ENCODE measurements at regions not wholly inside any gene's neighbourhood (a gene's known extent, or its start where the extent isn't known, plus 50 kb on each side); places are given as distances from the start of the nearest gene placed in this dataset.

DNA sequence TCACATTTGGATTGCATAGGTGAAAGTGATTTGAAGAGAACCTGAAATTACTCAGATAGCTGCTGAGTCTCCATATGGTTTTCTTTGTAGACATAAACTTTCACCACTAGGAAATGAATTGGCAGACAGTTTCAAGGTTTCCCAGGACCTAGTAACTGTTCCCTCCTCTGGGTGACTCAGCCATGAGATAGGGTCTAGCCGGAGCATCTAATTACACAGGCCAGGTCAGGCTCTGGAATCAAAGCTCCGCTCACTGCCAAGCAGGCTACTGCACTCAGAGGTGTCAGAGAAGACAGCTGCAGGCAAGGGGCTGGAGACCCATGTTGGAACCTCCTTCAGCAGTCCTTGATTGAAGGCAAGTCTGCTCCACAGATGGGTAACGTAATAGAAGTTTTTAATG lies 429.2 kb downstream of the TNS1 start:
- DNase-seq: no peak

DNA sequence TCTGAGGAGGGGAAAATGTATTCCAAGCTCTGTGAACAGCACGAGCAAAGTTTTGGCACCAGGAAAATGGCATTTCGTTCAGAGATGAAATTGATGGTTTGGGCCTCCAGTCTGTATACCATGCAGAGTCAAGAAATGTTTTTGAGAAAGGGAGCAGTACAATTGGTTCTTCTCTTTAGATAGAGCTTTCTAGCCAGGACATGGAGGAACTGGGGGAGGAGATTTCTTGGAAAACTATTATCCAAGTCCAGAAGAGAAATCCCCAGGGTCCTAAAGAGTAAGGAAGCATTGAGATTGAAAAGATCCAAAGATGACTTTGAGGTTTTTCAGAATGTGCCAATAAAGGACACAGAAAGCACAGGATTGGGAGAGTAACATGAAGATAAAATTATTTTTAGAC lies 432.4 kb downstream of the TNS1 start:
- DNase-seq: no peak

DNA sequence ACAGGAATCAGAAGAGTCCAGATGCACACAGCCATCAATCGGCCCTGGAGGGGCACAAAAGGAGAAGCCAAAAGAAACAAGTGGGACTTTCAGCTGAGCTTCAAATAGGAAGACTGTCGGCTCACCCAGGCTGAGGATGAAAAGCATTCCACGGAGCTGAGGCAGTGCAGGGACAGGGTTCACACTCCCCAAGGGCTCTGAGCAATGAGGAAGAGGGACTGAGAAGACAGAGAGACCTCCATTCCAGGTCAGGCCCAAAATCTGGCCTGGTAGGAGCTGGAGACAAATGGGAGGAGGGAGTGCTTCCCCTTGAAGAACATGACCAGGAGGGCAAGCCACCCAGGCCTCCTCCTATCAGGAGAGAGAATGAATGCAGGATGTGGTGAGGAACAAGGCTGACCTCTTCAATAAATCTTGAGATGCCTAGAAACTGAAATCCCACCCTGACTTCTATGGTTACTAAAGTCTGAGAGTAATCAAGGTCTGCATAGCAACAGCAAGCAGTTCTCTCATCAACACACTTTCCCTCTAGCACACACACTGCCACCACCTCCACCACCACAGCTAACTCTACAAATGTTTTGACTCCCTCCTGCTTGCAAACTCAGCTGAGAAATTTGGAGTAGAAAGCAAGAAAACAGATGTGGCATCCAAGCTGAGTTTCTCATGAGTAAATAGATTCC lies 434.4 kb downstream of the TNS1 start:
- DNase-seq: no peak

DNA sequence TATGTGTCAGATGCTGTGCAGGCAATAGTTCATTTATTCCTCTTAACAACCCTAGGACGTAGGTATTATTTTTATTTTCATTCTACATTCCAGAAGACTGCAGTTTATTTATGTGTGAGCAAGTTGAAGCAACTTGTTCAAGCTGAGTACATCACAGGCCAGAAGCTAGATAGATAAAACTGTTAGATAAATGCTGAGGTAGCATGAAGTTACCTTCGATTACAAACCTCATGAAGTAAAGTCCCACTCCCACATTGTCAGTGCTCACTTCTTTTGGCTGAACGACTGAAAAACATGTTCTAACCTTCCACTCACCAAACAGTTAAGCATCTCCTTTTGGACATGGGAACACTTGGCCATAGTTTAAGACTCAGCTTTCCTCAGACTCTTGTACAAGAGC lies 439.2 kb downstream of the TNS1 start:
- DNase-seq: no peak

DNA sequence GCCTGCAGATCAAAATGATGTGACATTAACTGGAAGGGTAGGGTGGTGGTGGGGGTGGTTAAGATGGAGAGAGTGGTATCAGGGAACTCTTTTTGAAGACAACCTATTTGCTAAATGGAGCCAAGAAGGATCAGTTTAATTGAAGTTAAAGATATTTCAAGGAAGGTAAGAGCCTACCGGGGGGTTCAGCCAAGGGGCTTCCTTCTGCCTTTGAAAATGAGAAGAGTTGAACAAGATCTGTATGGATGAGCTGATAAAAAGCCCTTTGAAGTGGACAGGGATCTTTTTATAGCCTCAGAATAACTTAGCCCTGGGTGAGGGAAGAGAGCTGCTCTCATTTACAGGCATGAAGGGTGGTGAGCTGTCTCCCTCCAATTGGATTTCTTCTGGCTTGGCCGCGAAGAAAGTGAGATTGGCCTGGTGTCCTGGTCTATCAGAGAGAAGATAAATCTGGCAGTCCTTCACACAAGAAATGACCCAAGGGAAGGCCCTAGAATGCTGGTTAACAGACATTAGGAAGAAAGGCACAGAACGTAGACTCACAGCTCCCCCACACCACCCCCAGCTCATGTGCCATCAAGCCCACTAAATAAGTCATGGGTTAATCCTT lies 439.8 kb downstream of the TNS1 start:
- no peak for DNase-seq

DNA sequence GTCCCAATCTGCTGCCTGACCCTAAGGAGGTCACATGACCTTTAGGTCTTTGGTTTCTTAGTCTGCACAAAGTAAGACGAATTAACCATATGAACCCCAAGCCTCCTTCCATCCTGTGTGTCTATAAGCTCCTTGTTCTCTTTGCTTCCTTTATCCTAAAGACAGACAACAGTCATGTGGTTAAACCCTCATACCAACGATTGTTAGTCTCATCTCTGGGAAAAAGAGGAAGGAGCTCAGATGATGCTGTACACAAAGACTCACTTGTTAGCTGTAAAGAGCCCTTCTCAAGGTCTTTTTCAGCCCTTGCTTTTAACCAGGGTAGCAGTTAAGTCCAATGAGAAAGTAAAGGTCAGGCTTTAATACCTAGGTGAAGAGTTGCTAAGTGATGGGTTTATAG lies 443.7 kb downstream of the TNS1 start:
- DNase-seq: no peak

DNA sequence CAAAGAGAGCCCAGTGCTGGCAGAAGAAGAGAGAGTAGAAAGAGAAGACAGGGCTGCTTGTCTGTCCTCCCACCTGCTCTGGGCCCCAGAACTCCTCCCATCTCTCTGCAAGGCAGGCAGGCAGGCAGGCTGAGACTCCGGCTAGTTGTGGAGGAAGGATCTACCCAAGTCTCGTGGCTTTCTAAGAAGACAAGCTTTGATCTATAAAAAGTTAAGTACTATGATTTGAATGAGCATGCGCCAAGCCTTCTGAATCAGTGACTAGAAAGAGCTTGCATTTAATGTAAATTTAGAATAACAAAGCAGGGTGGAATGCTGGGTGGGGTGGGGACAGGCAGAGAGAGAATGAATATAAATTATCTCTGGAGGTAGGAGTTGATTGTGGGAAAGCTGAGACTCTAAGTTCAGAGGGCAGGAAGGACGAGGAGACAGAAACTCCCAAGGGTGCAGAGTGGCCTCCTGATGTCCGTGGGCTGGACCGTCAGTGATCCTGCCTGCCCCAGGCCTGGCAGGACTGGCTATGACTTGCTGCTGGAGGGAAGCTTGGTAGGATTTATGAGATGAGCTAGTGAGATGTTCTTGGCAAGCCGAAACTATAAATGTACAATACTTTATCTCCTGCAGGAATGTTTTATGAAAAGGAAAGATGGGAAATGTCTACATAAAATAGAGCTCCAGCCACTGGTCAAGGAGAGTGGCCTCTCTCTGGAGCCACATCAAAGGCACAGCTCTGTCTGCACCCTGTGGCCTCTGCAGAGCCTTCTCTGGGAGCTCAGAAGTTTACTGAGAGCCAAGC lies 447.5 kb downstream of the TNS1 start:
- no peak for DNase-seq

DNA sequence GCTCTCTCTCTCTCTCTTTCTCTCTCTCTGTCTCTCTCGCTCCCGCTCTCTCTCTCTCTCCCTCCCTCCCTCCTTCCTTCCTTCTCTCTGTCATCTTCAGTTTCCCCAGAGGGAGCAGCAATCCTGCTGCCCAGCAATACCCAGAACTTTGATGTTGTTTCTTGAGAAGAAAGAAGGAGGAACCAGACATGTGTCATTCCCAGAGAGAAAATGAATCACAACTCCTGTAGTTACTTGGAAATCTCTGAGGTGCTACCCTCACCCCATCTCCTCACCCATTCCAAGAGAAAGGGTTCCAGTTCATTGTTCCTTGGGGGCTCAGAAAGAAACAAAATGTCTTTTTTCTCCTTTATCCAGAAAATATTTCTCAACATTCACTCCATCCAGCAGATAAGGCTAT lies 449.1 kb downstream of the TNS1 start:
- DNase-seq: no peak

DNA sequence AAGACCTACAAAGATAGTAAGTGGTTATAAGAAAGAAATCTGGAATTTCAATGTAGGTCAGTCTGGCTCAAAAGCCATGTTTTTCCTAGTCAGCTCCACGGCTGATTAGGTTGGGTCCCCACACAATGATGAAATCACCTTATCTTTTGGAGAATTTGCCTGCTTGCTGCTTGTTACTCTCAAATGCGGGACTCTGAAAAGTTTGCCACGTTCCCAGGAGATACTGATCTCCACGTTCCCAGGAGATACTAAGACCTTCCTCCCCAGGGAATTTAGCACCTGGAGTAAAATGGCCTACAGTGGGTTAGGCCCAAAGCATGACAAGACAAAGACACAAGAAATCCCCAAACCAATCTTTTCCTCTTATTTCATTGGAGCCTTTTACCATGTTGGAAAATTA lies 449.6 kb downstream of the TNS1 start:
- no peak for DNase-seq

DNA sequence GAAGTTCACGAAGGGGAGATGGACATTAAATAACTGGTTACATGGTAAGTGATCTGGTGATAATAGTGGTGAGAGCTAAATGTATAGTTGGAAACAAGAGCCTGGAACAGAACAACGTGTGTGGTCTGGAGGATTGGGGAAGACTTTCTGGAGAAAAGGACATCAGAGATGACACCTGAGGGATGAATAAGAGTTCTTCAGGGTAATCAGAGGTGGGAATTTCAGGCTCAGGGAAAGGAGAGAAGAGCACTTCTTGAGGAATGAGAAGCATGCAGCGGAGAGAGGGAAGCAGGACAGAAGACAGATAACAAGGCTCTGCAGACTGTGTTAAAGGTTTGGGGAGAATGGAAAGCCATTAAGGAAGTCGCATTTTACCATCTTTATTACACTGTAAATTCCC lies 450.7 kb downstream of the TNS1 start:
- DNase-seq: no peak

DNA sequence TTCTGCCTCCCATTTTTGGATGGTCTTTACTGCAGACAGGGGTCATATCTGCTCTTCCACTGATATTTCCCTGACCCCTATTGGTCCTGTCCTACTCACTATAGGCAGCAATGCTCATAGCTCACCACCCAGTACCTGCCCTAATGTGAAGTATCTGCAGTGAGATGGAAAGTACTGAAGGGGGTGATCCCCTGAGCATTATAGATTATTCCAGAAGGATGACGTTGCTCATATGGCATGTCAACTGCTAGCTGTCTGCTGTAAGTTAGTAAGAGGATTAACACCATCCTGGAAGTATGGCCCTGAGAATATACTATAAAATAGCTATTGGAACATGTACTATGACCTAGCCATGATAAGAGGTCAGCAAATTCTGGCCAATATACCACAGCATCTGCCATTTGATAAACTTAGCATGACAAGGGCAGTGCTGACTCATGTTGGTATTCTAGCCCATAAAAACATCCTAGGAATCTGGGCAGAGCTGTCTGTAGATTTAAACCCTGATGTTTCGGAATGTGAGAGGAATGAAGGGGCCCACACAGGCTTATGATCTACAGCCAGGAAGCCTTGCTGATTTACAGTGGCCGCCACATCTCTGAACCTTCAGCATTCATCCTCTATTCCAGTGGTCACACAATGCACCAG lies 451.4 kb downstream of the TNS1 start:
- no peak for DNase-seq

DNA sequence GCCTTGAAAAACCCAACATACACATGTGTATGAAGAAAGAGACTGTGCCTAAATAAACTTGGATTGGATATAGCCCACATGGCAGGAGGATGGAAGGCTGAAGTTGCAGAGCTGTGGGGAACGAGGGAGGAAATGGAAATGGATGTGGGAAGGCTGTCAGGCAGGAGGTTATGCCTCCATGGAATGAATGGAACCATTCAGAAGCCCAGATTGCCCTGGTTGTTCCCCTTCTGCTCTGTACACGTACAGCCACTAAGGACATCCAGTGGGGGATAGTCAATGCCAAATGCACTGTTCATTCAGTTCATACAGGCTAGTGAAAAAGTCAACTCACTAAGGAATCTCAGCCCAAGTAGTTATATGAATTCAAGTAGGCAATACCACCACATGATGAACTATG lies 463.7 kb downstream of the TNS1 start:
- no peak for DNase-seq

DNA sequence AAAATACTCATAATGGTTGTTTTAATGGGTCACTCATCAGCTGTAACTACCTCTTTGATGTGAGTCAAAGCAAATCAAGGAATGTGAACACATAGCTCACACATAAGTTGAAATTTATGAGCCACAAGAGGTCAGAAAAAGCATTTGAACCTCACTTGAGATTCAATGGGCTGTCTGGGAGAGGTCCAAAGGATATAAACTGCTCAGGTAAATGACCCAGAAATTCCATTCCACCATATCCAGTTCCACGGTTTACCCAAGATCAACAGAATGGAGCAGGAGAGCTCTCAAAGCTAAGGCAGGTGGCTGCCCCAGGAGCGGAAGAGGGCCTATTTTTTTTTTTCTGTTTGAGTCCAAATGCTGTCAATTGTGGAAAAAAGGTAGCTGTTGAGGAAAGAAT lies 464.1 kb downstream of the TNS1 start:
- no peak for DNase-seq

DNA sequence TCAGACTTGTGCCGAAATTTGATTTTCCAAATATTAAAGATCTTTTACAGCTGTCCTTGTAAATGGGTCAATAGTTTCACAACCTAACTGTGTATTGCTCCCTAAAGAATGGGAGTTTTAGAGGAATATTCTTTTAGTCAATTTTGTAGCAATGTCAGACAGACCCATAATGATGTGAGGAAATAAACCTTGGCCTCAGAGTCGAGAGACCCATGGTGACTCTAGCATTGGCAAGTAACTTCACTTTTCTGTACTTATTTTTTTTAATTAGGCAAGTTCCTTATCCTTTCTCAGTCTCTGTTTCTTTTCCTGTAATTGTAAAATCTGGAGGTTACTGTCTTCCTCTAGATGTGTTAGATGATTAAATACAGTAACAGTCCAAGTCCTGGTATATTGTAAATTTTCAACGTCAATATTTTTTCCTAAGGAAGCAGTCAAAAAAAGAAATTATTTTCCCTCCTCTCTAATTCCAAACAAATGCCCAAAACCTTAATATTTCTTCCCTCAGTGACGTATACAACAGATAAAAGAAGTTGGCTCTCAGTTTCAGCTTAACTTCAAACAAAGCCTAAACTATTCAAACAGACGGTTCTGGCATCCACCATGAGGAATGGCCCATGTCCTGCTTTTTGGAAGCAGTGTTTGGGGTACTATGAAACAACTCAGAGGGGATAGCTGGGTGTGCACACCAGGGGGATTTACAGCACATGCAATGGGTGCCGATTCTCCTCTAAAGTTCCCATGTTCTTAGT lies 466.7 kb downstream of the TNS1 start:
- DNase-seq: no peak

DNA sequence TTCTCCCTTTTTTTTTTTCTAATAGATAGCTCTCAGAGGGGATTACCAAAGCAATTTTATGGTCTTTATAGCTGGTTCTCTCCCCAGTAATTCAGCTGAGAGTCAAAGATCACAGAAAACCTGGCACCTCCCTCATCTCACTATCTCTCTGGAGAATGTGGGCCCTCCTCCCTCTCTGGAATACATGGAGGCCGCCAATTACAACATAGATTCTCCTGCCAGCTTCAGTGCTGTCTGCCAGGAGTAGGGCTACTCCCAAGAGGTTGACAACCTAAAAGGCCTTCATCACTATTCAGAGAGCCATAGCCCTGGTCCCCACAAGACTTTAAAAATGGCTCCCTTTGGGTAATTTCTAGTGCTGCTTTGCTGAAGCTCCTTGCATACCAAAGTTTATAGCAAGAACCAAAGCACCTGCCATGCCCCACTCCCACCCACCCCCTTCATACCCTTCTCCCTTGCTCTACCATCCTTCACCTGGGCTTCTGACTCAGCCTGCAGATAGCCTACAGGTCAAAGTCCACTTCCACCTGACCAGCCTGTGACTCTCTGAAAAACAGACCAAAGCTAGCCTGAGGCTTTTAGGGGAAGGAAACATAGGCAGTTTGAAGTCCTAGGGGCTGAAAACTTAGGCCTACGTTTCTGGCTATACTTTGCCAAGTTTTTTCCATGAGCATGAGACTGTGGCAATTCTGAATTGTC lies 472.3 kb downstream of the TNS1 start:
- no peak for DNase-seq

DNA sequence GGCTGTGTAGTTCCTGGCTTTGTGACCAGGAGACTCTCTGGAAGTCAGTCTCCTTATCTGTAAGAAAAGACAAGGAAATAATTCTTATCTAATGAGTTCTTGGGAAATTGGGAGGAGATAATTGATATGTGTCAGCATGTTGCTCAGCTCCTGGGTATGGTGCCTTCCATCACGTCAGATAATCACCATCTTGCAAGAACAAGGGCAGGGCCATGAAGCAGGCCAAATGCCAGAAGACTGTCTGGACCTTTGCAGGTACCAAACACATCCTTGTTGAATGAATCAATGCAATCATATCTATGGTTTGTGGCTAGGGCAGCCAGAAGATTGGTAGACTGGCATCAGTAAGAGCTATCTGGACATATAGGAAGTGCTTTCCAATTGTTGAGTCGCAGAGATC lies 473.5 kb downstream of the TNS1 start:
- DNase-seq: no peak

DNA sequence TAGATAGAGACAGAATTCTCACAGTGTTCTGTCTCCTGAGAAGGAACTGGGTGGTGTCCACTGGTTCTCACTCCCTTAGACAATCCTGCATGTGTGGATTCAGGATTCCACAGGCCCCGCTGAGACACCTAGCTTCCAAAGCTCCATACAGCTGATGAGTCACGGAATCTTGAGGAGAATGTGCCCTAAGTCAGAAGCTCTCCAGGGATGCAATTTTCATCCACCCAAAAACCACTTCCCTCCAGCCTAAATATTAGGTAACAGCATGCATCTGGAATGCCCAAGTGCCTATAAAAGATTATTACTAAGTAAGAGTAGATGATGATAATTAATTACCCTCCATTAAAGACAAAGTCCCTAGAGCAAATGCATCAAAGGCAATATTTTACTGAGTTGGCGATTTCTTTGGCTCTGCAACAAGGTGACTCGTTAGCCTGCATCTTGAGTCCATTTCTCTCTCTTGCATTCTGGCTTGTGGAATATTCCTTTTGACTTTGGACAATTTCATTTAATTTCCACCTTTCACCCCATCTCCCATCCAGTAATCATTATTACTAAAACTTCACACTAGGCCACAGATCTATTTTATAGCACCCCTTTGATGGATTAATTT lies 475.1 kb downstream of the TNS1 start:
- DNase-seq: no peak

DNA sequence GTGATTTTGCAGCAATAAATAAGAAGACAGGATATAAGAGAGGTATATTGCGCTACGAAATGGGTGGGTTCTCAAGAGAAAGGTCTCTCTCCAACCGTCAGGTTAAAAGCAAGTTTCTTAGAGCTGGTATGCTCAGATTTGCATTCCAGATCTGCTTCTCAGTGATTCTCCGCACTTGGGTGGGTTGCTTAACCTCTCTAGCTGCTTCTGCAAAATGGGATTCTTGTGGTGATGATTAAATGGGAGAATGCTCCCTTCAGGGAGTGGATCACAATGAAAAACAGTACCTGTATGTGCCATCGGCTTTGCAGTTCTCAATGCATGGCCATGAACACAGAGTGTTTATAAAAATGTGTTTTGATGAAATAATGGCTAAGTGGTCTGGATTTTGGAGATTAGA lies 477.7 kb downstream of the TNS1 start:
- DNase-seq: no peak

DNA sequence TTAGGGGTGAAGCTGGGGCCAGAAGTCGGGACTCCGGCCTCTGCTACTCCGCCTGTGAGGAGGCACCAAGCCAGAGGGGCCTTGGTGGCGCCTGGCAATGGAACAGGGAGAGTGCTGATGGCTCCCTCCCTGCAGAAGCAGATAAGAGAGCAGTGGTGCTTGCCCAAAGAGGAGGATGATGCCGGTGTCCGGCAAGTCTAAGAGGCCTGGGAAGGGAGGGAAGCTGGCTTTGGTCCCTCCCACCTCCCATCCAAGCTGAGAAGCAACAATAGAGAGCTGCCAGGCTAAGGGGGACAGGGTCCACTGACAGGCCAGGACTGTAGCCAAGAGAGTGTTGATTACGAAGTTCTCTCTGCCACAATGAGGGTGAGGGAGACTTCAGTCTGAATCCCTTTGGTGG lies 479.5 kb downstream of the TNS1 start:
- no peak for DNase-seq

DNA sequence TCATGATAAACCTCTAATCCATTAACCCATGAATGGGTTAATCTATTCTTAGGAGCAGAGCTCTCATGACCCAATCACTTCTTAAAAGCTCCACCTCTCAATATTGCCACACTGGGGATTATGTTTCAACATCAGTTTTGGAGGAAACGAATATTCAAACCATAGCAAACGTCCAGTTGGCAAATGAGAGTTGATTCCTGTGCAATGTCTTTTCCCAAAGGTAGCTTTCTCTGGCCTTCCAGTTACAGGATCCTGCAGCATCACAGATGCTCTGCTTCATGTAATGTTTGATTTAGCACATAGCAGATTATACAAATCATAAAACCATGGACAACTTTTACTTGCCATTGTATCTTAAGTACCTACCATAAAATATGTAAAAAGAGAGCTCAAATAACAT lies 481.0 kb downstream of the TNS1 start:
- no peak for DNase-seq

DNA sequence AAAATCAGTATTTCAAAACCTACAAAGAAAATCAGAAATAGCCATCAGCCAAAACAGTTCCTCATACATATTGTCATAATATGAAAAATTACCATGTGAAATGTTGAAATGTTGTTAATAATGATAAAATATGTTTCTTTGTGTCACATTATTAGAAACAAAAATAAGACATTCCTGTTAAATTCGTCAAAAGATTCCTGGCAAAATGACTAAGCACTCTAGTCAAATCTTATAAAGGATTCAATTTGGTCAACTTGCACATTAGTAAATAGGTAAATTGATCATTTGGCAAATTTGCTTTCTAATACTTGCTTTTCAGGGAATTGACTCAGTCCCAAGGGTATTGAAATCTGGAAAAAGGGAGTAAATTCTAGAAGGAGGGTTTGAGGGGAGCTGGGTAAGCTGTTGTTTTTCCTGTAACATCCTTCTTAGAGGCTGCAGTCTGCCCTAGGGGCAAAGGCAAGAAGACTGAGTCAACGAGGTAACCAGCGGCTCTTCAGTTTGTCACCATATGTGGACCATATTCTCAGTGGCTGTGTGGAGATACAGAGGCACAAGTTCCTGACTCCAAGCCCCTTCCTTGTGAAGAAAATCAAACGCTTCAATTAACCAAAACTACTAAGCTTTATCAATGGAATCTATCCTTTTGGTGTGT lies 482.3 kb downstream of the TNS1 start:
- no peak for DNase-seq

DNA sequence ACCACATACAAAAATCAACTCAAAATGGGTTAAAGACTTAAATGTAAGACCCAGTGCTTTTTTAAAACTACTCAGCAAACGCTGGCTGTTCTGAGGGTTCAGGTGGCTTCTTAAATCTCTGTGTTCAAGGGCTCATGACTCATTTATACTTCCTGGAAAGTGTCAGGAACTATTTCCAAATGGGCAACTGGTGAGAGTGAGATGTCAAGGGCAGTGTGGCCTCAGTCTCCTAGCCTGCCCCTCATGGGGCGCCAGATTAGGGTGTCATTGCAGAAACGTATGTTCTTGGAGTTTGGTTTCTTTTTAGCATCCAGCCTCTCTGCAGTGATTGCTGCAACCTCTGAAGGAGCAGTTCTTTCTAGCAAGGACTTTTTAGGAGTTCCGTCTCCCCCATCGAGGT lies 485.4 kb downstream of the TNS1 start:
- no peak for DNase-seq

All from CD4-positive, alpha-beta T cell treated with Interleukin-10 for 1 hour (primary cell).